GM12878 (cell line): ENCODE measurements at regions not wholly inside any gene's neighbourhood (a gene's known extent, or its start where the extent isn't known, plus 50 kb on each side); places are given as distances from the start of the nearest gene placed in this dataset.

Source experiments
- ATAC-seq: fragments of 200-7000 bp; cut with Tn5 transposase; 3 replicates; pipeline ENCODE4 v1.9.1; 2020; ENCODE audit warnings: mild to moderate bottlenecking, moderate library complexity
- BruUV-seq: library from RNA; stranded (reverse); fragments of 400-500 nt; replicated peaks from 2 replicates; lab custom pipeline; 2021; lab: Mats Ljungman, UMichigan
- CTCF ChIA-PET: fragments of 300-600 bp; sonication (Branson Sonifier 250); formaldehyde crosslinking; extraction: SDS; loops from one replicate; lab custom pipeline; 2021; ENCODE audit warnings: inconsistent platforms; lab: Yijun Ruan, JAX
- POLR2A ChIA-PET: fragments of 350-600 bp; formaldehyde crosslinking; extraction: SDS; loops from one replicate; lab custom pipeline; 2021; ENCODE audit warnings: inconsistent platforms; lab: Charles Lee
- RAD21 ChIA-PET: fragments of 300-600 bp; sonication (Branson Sonifier 250); formaldehyde crosslinking; loops from one replicate; lab custom pipeline; 2023; ENCODE audit warnings: antibody characterized with exemption; ENCODE audit not compliant: unreplicated experiment; lab: Charles Lee
- SMC1A ChIA-PET: fragments of 300-600 bp; sonication (Branson Sonifier 250); formaldehyde crosslinking; loops from one replicate; lab custom pipeline; 2023; ENCODE audit not compliant: unreplicated experiment, uncharacterized antibody; lab: Charles Lee
- DNase-seq: peaks from one replicate; pipeline ENCODE4 v3.0.0-alpha.2; 2011; ENCODE audit warnings: low read depth, low spot score
- FAIRE-seq: peaks from 3 replicates; lab custom pipeline; 2011; peaks lifted over from hg19 to GRCh38; lab: Jason Lieb, UNC
- H2AFZ ChIP-seq: 2 replicates; pipeline ENCODE4 v1.6.0; 2011; ENCODE audit warnings: low read depth, low read length, control low read depth; ENCODE audit not compliant: control insufficient read depth
- H3K27ac ChIP-seq: 2 replicates; pipeline ENCODE4 v1.5.1; 2011; ENCODE audit warnings: control low read depth; ENCODE audit not compliant: control insufficient read depth, insufficient read depth
- H3K27me3 ChIP-seq, 2 experiments: replicated peaks in 1 of 2; 2 replicates each; pipeline versions ENCODE4 v1.6.0 to v1.6.1; 2011; ENCODE audit warnings: low read length in 1 of 2; ENCODE audit not compliant: control insufficient read depth in 2 of 2, insufficient read depth in 2 of 2
- H3K36me3 ChIP-seq, 2 experiments: 2 replicates each; pipeline ENCODE4 v1.5.1; 2011; ENCODE audit warnings: low read length in 1 of 2; ENCODE audit not compliant: control insufficient read depth in 2 of 2, insufficient read depth in 2 of 2
- H3K4me1 ChIP-seq: 2 replicates; pipeline ENCODE4 v1.6.1; 2011; ENCODE audit warnings: mild to moderate bottlenecking, low read length, moderate library complexity, mixed read lengths; ENCODE audit not compliant: control insufficient read depth, insufficient read depth
- H3K4me2 ChIP-seq: 2 replicates; pipeline ENCODE4 v1.6.0; 2011; ENCODE audit warnings: control low read depth; ENCODE audit not compliant: control insufficient read depth, insufficient read depth
- H3K4me3 ChIP-seq: fragments of 200-600 bp; sonication (generic); 2 replicates; pipeline ENCODE4 v1.5.1; 2016
- H3K79me2 ChIP-seq: 2 replicates; pipeline ENCODE4 v1.6.0; 2011; ENCODE audit warnings: low read length; ENCODE audit not compliant: control insufficient read depth, insufficient read depth
- H3K9ac ChIP-seq: 2 replicates; pipeline ENCODE4 v1.8.0; 2011; ENCODE audit warnings: low read length, control low read depth, mixed read lengths; ENCODE audit not compliant: control insufficient read depth, insufficient read depth
- H3K9me3 ChIP-seq: replicated peaks from 3 replicates; pipeline ENCODE4 v1.5.1; 2011; ENCODE audit warnings: mild to moderate bottlenecking, low read length; ENCODE audit not compliant: control insufficient read depth, insufficient read depth
- H4K20me1 ChIP-seq: 2 replicates; pipeline ENCODE4 v1.6.0; 2011; ENCODE audit not compliant: control insufficient read depth, insufficient read depth
- CREB1 ChIP-seq: IDR thresholded peaks from 2 replicates; pipeline ENCODE4 v1.6.1; 2012; ENCODE audit warnings: low read depth, mild to moderate bottlenecking, inconsistent platforms
- EP300 ChIP-seq, 2 experiments: fragments of 150-350 bp in 1 of 2; IDR thresholded peaks; 2 replicates each; pipeline ENCODE4 v1.6.1; 2011 to 2012; ENCODE audit warnings: low read depth in 2 of 2, low read length in 2 of 2, borderline replicate concordance in 1 of 2, improper control_type of control experiment in 1 of 2, inconsistent platforms in 1 of 2; ENCODE audit not compliant: control insufficient read depth in 1 of 2
- FOXM1 ChIP-seq: IDR thresholded peaks from 2 replicates; pipeline ENCODE4 v1.6.1; 2012; ENCODE audit warnings: low read depth, mild to moderate bottlenecking, inconsistent platforms, low read length, moderate library complexity
- GABPA ChIP-seq: IDR thresholded peaks from 2 replicates; pipeline ENCODE4 v1.6.1; 2014; ENCODE audit warnings: antibody characterized with exemption, low read depth, mild to moderate bottlenecking, inconsistent platforms
- GATAD2B ChIP-seq: fragments of 450-650 bp; conservative IDR thresholded peaks from 2 replicates; pipeline ENCODE4 v1.6.1; 2017; ENCODE audit warnings: low read depth, mild to moderate bottlenecking, moderate library complexity
- JUNB ChIP-seq: IDR thresholded peaks from 2 replicates; pipeline ENCODE4 v1.6.1; 2016; ENCODE audit warnings: antibody characterized with exemption, mild to moderate bottlenecking
- KLF5 ChIP-seq: fragments of 450-650 bp; IDR thresholded peaks from 2 replicates; pipeline ENCODE4 v1.6.1; 2014; ENCODE audit warnings: mild to moderate bottlenecking; ENCODE audit not compliant: partially characterized antibody
- NBN ChIP-seq: fragments of 450-650 bp; IDR thresholded peaks from 2 replicates; pipeline ENCODE4 v1.6.1; 2016
- NFXL1 ChIP-seq: fragments of 450-650 bp; IDR thresholded peaks from 2 replicates; pipeline ENCODE4 v1.6.1; 2017; ENCODE audit warnings: antibody characterized with exemption, mild to moderate bottlenecking, borderline replicate concordance
- POLR2A ChIP-seq: IDR thresholded peaks from 2 replicates; pipeline ENCODE4 v1.6.1; 2011; ENCODE audit warnings: low read depth, mild to moderate bottlenecking, low read length
- POLR2AphosphoS2 ChIP-seq: IDR thresholded peaks from 2 replicates; pipeline ENCODE4 v1.6.1; 2011; ENCODE audit warnings: low read depth, mild to moderate bottlenecking, low read length, improper control_type of control experiment, moderate library complexity
- RUNX3 ChIP-seq: IDR thresholded peaks from 2 replicates; pipeline ENCODE4 v1.6.1; 2012; ENCODE audit warnings: low read length, inconsistent platforms
- SMC3 ChIP-seq: IDR thresholded peaks from 2 replicates; pipeline ENCODE4 v1.6.1; 2011; ENCODE audit warnings: low read length, improper control_type of control experiment, borderline replicate concordance
- SP1 ChIP-seq: IDR thresholded peaks from one replicate; pipeline ENCODE4 v1.6.1; 2011; ENCODE audit warnings: low read depth, low read length
- SREBF2 ChIP-seq: IDR thresholded peaks from 2 replicates; pipeline ENCODE4 v1.6.1; 2012; ENCODE audit warnings: mild to moderate bottlenecking, low read length
- SUZ12 ChIP-seq: fragments of 200-600 bp; sonication (generic); IDR thresholded peaks from one replicate; pipeline ENCODE4 v1.6.1; 2018; ENCODE audit warnings: antibody characterized with exemption, mild to moderate bottlenecking; ENCODE audit not compliant: unreplicated experiment
- USF2 ChIP-seq: IDR thresholded peaks from 2 replicates; pipeline ENCODE4 v1.6.1; 2011; ENCODE audit warnings: low read depth, low read length, improper control_type of control experiment, borderline replicate concordance
- ZNF207 ChIP-seq: fragments of 450-650 bp; IDR thresholded peaks from 2 replicates; pipeline ENCODE4 v1.6.1; 2014; ENCODE audit warnings: antibody characterized with exemption, mild to moderate bottlenecking, borderline replicate concordance
- ZNF592 ChIP-seq: fragments of 450-650 bp; IDR thresholded peaks from 2 replicates; pipeline ENCODE4 v1.6.1; 2017; ENCODE audit warnings: mild to moderate bottlenecking, moderate library complexity
- ZZZ3 ChIP-seq: IDR thresholded peaks from 2 replicates; pipeline ENCODE4 v1.6.1; 2011; ENCODE audit warnings: low read depth; ENCODE audit not compliant: control insufficient read depth, insufficient read length
- WGBS: methylation state at CpG from one replicate; pipeline ENCODE4 v1.1.6; 2016; ENCODE audit warnings: low lambda C conversion rate; ENCODE audit not compliant: insufficient replicate concordance, insufficient coverage; ENCODE audit errors: missing lambda C conversion rate; 5-methylcytosine and 5-hydroxymethylcytosine counted together
- in situ Hi-C: fragments of 300-500 bp; cut with MboI; formaldehyde crosslinking; loops from 9 replicates; pipeline ENCODE4 v1.14.3; 2018; ENCODE audit warnings: mixed read lengths
- intact Hi-C: fragments of 100-400 bp; cut with micrococcal nuclease; formaldehyde crosslinking; loops from one replicate; pipeline ENCODE4 v1.14.2; 2022; ENCODE audit not compliant: unreplicated experiment

GRCh38 chr9:115209601-115210306, 91.8 kb upstream of the TNC start:
- ChIA-PET SMC1A (interaction anchor here (0.6 to 9.0 kb wide), 7 partner anchors 8 to 208 kb away, joined by 3 to 81 read pairs (median 4); no protein-coding TSS in a partner anchor), RAD21 (interaction anchor here (0.8 to 1.4 kb wide), 5 partner anchors 18 to 201 kb away, joined by 3 to 4 read pairs (median 3); no protein-coding TSS in a partner anchor), CTCF (no interaction called here), POLR2A (no interaction called here)
- DNase-seq (peak; percentile 56), FAIRE-seq (peak; percentile 56), ATAC-seq (peak; percentile 77)
- peaks cover 48% of the 10 kb centered on the region for H3K4me1 ChIP-seq
- H3K27me3 ChIP-seq, result no peaks in the 10 kb centered on the region
- no peaks in the 10 kb centered on the region for H3K79me2 ChIP-seq
- no peaks in the 10 kb centered on the region for H3K9me3 ChIP-seq
- in situ Hi-C loops (no loop called here), intact Hi-C loops (loop anchor here (5.0 to 10.0 kb wide), 3 partner anchors 203 to 515 kb away; no protein-coding TSS in a partner anchor)
- no peak overlapping the region for H2AFZ ChIP-seq
- H3K9ac ChIP-seq, result no peak overlapping the region
- H3K27ac ChIP-seq, result 0 out of 2 replicates have a peak overlapping the region, but pooled peaks have one; percentile 0
- H3K4me3 ChIP-seq, result no peak overlapping the region
- no peak overlapping the region for H3K4me2 ChIP-seq
- TSS peak; percentile 75 for BruUV-seq
- H4K20me1 ChIP-seq, result no peaks in the 10 kb centered on the region
- no peaks in the 10 kb centered on the region for H3K36me3 ChIP-seq
- 5% methylated on average over 2 of the region's 2 CpGs for WGBS
- TF ChIP-seq ZNF592, result no peak
- no peak for TF ChIP-seq GATAD2B
- TF ChIP-seq KLF5, result no peak
- TF ChIP-seq CREB1, result no peak
- no peak for TF ChIP-seq NFXL1
- TF ChIP-seq POLR2AphosphoS2, result no peak
- peak; percentile 27; the same call in 1 of the 2 replicates for TF ChIP-seq NBN
- TF ChIP-seq RUNX3, result peak; percentile 60; the same call in 1 of the 2 replicates
- TF ChIP-seq FOXM1, result peak; percentile 68; the same call in 1 of the 2 replicates
- TF ChIP-seq USF2, result no peak
- no peak for TF ChIP-seq SREBF2
- no peak for TF ChIP-seq POLR2A
- TF ChIP-seq JUNB, result peak; percentile 96
- no peak; the same call in 1 of the 2 replicates for TF ChIP-seq GABPA
- no peak for TF ChIP-seq SUZ12
- no peak for TF ChIP-seq SMC3
- peak in 1 of 2 experiments; percentile 75; a peak in 1 of 4 replicates for TF ChIP-seq EP300 (IDR thresholded peaks at IDR 0.05; ENCODE audit: borderline replicate concordance in 1 of 2, control insufficient read depth in 1 of 2, low read depth in 2 of 2, low read length in 2 of 2)
- TF ChIP-seq ZNF207, result no peak
- TF ChIP-seq ZZZ3, result no peak
- TF ChIP-seq SP1, result no peak
